ENCODE measurements at regions not wholly inside any gene's neighbourhood (a gene's known extent, or its start where the extent isn't known, plus 50 kb on each side); places are given as distances from the start of the nearest gene placed in this dataset.
A peak's percentile ranks its signal among the peaks of the same experiment; 100 is the strongest.
"Not testable (repeated sequence)": the region's sequence is repeated elsewhere in the genome, so short reads cannot be mapped to it uniquely, and the experiment has no call there.

DNA sequence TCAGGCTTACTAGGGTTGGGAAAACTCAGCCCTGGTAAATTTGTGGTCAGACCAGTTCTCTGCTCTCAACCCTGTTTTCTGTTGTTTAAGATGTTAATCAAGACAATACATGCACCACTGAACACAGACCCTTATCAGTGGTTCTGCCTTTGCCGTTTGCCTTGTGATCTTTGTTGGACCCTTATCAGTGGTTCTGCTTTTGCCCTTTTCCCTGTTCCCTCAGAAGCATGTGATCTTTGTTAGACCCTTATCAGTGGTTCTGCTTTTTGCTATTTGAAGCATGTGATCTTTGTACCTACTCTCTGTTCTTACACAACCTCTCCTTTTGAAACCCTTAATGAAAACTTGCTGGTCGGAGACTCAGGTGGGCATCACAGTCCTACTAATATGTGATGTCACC, 133.9 kb upstream of the NBPF11 start:
- H3K4me1 Mint-ChIP-seq; H3K27ac Mint-ChIP-seq; H3K4me3 Mint-ChIP-seq; DNase-seq; ATAC-seq; H3K36me3 Mint-ChIP-seq (ENCODE audit: low read depth); H3K9me3 ChIP-seq (ENCODE audit: control insufficient read depth, low read length, poor library complexity, severe bottlenecking): not testable (repeated sequence)
- H3K27me3 Mint-ChIP-seq = peaks cover 26% of the 10 kb centered on the region

DNA sequence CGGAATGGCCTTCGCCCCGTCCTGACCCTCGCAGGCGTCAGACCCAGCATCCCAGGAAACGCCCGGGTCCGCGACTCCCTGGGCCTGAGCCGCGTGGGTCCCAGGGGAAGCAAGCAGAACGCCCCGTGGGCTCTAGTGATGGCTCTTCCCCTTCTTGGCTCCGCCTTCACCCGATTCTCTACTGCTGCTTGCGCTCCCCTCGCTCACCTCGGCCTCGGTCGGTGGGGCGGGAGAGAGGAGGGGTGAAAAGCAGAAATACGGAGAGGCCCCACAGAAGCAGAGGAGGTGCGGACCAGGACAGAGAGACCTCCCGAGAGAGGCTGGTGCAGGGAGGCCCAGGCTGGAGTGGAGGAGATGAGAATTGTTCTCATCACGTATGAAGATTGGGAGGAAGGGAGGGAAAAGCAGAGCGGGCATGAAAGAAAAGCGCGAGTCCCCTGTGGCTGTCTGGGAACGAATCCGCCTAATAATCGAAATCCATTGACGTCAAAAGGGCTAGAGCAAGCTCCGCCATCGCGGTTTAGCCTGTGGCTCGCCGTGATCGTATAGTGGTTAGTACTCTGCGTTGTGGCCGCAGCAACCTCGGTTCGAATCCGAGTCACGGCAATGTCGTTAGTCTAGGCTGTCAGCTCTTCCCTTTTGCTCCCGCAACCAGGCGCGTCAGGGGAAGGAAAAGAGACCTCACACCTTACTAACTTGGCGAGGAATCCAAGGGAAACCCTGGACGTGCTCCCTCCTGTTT, 128.9 kb upstream of the NBPF11 start:
- not testable (repeated sequence) for H3K36me3 Mint-ChIP-seq (ENCODE audit: low read depth); H3K9me3 ChIP-seq (ENCODE audit: control insufficient read depth, low read length, poor library complexity, severe bottlenecking); DNase-seq
- H3K4me1 Mint-ChIP-seq = peaks cover 12% of the 10 kb centered on the region
- peak; percentile 95 for ATAC-seq
- peak overlapping the region; percentile 77 for H3K4me3 Mint-ChIP-seq
- H3K27me3 Mint-ChIP-seq = peaks cover 24% of the 10 kb centered on the region
- peak overlapping the region; percentile 93 for H3K27ac Mint-ChIP-seq

DNA sequence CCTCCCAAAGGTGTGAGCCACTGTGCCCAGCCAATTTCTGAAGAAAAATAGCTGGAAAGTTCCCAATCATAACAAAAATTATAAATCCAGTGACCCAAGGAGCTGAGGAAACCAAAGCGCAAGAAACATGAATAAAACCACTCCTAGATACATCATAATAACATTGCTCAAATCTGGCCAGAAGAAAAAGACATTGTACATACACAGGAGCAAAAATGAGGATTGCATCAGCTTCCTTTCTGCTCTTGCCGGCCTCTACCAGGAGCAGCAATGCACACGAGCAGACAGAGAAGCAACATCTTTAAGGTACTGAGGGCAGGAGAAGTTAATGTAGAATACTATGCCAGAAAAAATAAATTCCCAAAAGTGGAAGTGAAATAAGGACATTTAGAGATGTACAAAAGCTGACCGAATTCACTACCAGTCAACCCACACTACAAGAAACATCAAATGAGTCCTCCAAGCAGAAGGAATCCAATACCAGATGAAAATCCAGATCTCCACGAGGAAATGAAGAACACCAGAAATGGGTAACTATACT, 127.0 kb upstream of the NBPF11 start:
- H3K9me3 ChIP-seq (ENCODE audit: control insufficient read depth, low read length, poor library complexity, severe bottlenecking); DNase-seq; ATAC-seq; H3K4me3 Mint-ChIP-seq; H3K36me3 Mint-ChIP-seq (ENCODE audit: low read depth): not testable (repeated sequence)
- Mint-ChIP-seq H3K4me1 (peaks cover 12% of the 10 kb centered on the region), H3K27ac (peak overlapping the region; percentile 93), H3K27me3 (peaks cover 38% of the 10 kb centered on the region)

DNA sequence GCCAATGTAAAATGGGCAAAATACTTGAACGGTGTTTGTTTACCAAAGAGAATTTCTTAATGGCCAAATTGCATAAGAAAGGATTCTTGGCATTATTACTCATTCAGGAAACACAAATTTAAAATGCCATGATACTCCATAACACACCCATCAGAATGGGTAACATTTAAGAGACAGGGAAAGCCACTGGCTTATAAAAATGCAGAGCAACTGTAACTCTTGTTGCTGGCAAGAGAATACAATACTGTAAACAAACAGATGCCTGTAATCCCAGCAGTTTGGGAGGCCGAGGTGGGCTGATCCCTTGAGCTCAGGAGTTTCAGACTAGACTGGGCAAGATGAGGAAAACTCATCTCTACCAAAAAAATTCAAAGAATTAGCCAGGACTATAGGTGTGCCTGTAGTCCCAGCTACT, 125.8 kb upstream of the NBPF11 start:
- not testable (repeated sequence) for ATAC-seq; H3K9me3 ChIP-seq (ENCODE audit: control insufficient read depth, low read length, poor library complexity, severe bottlenecking); H3K4me3 Mint-ChIP-seq; H3K36me3 Mint-ChIP-seq (ENCODE audit: low read depth); DNase-seq; H3K27ac Mint-ChIP-seq
- Mint-ChIP-seq H3K27me3 (peaks cover 50% of the 10 kb centered on the region), H3K4me1 (peaks cover 12% of the 10 kb centered on the region)

DNA sequence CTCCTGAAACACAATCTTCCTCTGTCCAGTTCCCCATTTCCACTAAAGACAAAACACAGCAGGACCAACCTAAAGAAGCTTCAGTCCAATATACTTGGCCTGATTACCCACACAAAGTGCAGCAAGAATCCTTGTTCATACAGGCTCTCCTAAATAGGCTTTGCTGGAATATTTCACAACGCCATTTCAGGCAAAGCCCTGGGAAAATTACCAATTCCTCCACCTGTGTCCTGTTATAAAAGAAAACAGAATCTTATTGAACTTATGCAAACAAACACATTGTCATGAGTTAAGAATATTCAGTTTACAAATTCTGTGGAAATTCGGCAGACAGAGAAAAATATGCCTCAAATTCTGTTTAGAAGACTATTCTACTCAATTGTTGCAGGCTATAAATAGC, 115.0 kb upstream of the NBPF11 start:
- not testable (repeated sequence) for H3K36me3 Mint-ChIP-seq (ENCODE audit: low read depth); H3K9me3 ChIP-seq (ENCODE audit: control insufficient read depth, low read length, poor library complexity, severe bottlenecking); H3K4me3 Mint-ChIP-seq; DNase-seq; ATAC-seq; H3K27ac Mint-ChIP-seq
- peaks cover 18% of the 10 kb centered on the region for H3K4me1 Mint-ChIP-seq
- H3K27me3 Mint-ChIP-seq = peaks cover 17% of the 10 kb centered on the region

DNA sequence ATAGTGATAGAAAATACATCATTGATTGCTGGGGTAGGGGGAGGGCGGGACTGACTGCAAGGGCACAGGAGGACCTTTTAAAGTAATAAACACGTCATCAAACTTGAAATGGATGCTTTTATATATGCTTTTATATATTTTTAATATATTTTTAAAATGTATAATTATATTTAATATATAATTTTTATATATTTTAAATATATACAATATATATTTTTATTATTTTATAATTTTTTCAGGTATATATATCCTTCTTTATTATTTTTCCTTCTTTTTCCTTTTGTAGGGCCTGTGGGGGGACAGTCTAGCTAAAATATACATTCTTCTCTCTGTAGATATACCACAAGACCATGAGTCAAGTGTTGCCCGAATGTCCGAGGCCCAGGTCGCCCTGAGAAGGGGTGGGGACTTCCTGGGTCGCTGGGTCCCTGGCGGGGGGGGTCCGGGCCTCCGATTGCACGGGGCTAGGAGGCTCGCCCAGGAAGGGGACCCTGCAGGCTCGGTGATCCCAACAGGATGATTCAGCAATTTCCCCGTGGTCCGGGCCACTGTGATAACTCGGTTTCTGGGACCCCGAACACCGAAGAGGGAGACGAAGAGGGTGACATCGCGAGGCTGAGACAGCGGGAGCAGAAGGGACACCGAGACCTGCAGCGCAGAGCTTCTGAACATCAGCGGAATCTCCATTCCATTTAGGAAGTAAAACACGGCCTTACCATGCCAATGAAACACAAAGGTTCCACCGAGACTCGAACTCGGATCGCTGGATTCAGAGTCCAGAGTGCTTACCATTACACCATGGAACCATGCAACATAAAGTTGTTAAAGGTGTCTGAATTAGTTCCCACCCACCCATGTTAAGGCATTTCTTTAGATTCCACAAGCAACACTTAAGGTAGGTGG, 112.5 kb upstream of the NBPF11 start:
- peaks cover 21% of the 10 kb centered on the region for H3K4me1 Mint-ChIP-seq
- peak overlapping the region; percentile 98 for H3K4me3 Mint-ChIP-seq
- DNase-seq (no peak), ATAC-seq (peak; percentile 1)
- no peaks in the 10 kb centered on the region for H3K9me3 ChIP-seq (ENCODE audit: control insufficient read depth, low read length, poor library complexity, severe bottlenecking)
- no peaks in the 10 kb centered on the region for H3K36me3 Mint-ChIP-seq (ENCODE audit: low read depth)
- peak overlapping the region; percentile 100 for H3K27ac Mint-ChIP-seq
- peaks cover 8% of the 10 kb centered on the region for H3K27me3 Mint-ChIP-seq

DNA sequence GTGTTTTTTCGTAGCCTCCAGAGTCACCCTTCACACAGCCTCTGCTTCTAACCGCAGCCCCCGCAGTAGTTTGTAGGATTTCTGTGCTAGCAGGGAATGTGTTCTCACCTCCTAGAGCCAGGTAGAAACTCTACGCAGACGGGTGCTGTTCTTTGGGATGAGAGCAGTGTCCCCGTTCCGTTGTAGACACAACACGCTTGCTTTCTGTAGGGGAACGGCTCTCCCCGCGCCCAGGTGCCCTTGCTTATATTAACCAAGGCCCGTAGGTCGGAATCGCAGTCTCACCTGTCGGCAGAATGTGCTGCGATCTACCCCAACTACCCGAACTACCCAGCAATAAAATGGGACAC, 111.8 kb upstream of the NBPF11 start:
- peak overlapping the region; percentile 100 for H3K27ac Mint-ChIP-seq
- H3K9me3 ChIP-seq (ENCODE audit: control insufficient read depth, low read length, poor library complexity, severe bottlenecking) = no peaks in the 10 kb centered on the region
- peaks cover 8% of the 10 kb centered on the region for H3K27me3 Mint-ChIP-seq
- ATAC-seq (peak; percentile 30), DNase-seq (peak in 1 of 3 donors; percentile 12)
- no peaks in the 10 kb centered on the region for H3K36me3 Mint-ChIP-seq (ENCODE audit: low read depth)
- H3K4me3 Mint-ChIP-seq = peak overlapping the region; percentile 98
- peaks cover 21% of the 10 kb centered on the region for H3K4me1 Mint-ChIP-seq

DNA sequence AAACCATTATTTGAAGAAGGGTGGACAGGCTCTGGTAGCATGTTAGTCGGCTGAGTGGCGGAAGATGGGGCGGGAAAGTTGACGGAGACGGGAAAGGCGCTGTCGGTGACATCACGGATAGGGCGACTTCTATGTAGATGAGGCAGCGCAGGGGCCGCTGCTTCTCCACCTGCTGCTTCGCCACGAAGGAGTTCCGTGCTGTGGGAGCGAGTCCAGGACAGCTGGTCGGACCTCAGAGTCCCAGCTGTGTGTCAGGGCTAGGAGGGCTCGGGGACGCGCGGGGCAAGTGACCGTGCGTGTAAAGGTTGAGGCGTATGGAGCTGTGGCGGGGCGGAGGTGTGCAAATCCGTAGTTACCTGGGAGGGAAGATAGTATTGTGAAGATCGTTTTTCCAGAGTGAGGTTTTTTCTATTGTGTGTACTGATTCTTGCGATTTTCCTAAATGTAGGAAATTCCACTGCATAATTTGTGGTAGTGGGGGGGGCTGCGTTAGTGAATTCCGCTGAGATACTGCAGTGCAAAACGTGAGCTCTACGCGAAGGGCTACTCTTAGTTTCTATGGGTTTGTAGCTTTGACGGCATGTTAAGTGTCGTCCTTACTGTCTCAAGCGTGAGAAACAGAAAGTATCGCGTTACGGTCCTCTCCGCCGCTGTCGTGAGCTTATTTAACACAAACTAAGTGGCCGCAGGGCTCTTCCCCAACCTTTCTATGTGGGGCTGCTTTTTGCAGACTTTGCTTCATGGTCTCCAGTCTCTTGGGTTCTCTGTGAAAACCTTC, 111.2 kb upstream of the NBPF11 start:
- peak overlapping the region; percentile 100 for H3K27ac Mint-ChIP-seq
- H3K4me3 Mint-ChIP-seq = peak overlapping the region; percentile 98
- DNase-seq (peak; percentile 14 to 34 (median 26)), ATAC-seq (peak; percentile 87)
- peaks cover 8% of the 10 kb centered on the region for H3K27me3 Mint-ChIP-seq
- H3K9me3 ChIP-seq (ENCODE audit: control insufficient read depth, low read length, poor library complexity, severe bottlenecking) = no peaks in the 10 kb centered on the region
- peaks cover 21% of the 10 kb centered on the region for H3K4me1 Mint-ChIP-seq
- H3K36me3 Mint-ChIP-seq (ENCODE audit: low read depth) = no peaks in the 10 kb centered on the region

DNA sequence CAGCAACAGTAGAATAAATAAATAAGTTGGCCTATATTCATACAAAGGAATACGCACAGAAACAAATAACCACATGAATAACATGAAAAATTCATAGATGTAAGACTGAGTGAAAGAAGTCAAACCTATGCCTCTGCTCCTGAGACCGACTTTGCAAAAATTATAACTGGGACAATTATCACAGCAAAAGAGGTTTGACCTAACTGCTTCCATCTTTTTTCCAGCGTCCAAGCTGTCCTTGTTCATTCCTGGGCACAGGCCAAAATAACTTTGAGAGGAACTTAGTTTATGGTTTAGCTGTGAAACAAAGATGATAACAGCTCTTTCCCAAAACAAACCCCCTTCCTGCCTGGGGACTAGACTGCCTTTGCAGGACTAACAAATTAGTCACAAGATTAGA, 109.6 kb upstream of the NBPF11 start:
- not testable (repeated sequence) for DNase-seq; ATAC-seq; H3K27ac Mint-ChIP-seq; H3K27me3 Mint-ChIP-seq; H3K9me3 ChIP-seq (ENCODE audit: control insufficient read depth, low read length, poor library complexity, severe bottlenecking); H3K4me3 Mint-ChIP-seq; H3K36me3 Mint-ChIP-seq (ENCODE audit: low read depth)
- H3K4me1 Mint-ChIP-seq = peaks cover 21% of the 10 kb centered on the region

DNA sequence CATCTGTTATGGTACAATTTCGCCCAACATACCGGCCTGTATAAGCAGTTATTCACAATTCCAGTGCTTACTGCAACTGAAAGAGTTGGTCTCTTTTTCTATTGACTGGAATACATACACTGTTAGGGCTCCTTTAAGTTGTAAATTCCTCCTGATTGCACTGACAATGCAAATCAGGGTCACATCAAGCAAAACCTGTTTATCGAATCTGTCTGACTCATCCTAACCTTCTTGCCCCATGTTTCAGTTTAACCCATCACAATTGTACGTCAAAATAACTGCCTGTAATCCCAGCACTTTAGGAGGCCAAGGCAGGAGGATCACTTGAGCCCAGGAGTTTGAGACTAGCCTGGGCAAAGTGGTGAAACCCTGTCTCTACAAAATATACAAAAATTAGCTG, 105.8 kb upstream of the NBPF11 start:
- H3K4me1 Mint-ChIP-seq; ATAC-seq; H3K9me3 ChIP-seq (ENCODE audit: control insufficient read depth, low read length, poor library complexity, severe bottlenecking); H3K27me3 Mint-ChIP-seq; H3K4me3 Mint-ChIP-seq; H3K36me3 Mint-ChIP-seq (ENCODE audit: low read depth); H3K27ac Mint-ChIP-seq; DNase-seq: not testable (repeated sequence)

DNA sequence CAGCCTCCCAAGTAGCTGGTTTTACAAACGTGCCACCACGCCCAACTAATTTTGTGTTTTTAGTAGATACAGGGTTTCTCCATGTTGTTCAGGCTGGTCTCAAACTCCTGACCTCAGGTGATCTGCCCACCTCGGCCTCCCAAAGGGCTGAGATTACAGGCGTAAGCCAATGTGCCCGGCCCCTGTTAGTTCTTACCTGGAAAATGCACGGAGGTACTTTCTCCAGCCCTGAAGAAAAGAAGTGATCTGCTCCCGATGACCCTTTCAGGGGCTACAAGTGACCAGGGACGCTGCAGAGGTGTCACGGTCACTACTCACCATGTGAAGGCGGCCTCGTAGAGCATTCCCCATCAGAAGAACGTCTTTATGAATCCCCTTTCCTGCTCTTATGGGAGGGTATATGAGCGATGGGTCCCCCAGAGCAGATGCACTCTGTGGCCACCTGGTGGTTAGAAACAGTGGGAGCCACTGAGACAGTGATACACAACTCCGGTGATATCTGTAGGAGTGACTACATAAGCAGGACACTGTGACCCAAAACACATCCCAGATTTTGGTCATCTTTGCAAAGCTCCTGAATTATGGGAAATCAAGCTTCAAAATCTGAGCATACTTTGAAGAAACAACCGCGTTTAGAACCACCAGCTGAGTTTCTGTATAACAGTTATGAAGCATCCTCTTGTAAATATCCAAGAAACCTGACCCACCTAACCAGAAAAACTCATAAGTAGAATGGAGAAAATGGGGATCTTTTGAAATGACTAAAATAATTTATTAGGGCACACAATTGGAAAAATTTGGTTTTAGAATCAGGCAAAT, 102.7 kb upstream of the NBPF11 start:
- not testable (repeated sequence) for H3K4me3 Mint-ChIP-seq; H3K27ac Mint-ChIP-seq; H3K36me3 Mint-ChIP-seq (ENCODE audit: low read depth); H3K9me3 ChIP-seq (ENCODE audit: control insufficient read depth, low read length, poor library complexity, severe bottlenecking); DNase-seq; H3K4me1 Mint-ChIP-seq; H3K27me3 Mint-ChIP-seq
- ATAC-seq = peak; percentile 64

DNA sequence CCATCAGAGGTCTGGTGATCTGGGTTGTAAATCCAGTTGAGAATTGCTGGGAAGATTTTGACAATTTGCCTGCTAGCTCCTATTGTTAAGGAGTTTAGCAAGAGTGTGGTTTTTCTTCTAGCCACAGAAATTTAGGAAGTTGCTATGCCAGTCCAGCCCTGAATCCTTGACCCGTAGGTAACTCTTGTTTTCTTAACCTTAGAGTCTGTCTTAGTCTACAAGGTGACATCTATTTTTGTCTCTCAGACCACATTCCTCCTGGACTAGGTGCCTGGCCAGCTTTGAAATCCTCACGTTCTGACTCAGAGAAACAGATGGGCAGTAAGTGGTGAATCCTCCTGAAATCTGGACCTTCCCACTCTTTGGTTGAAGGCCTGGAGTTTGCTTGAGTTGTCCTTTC, 101.7 kb upstream of the NBPF11 start:
- H3K9me3 ChIP-seq (ENCODE audit: control insufficient read depth, low read length, poor library complexity, severe bottlenecking); DNase-seq; H3K27ac Mint-ChIP-seq; H3K4me3 Mint-ChIP-seq; H3K36me3 Mint-ChIP-seq (ENCODE audit: low read depth); ATAC-seq; H3K27me3 Mint-ChIP-seq; H3K4me1 Mint-ChIP-seq: not testable (repeated sequence)

All from T-helper 17 cell (primary cell).